H54 (cell line): ENCODE measurements at regions not wholly inside any gene's neighbourhood (a gene's known extent, or its start where the extent isn't known, plus 50 kb on each side); places are given as distances from the start of the nearest gene placed in this dataset.
"Not testable (repeated sequence)": the region's sequence is repeated elsewhere in the genome, so short reads cannot be mapped to it uniquely, and the experiment has no call there.

ENCODE experiments used
- DNase-seq: peaks from one replicate; pipeline ENCODE4 v3.0.0; 2011; ENCODE audit warnings: low spot score, mixed read lengths; ENCODE audit not compliant: insufficient read length
- FAIRE-seq: peaks from 3 replicates; lab custom pipeline; 2011; peaks lifted over from hg19 to GRCh38; lab: Jason Lieb, UNC
- POLR2A ChIP-seq: IDR thresholded peaks from 2 replicates; pipeline ENCODE4 v1.6.1; 2011; ENCODE audit warnings: low read depth, mild to moderate bottlenecking, low read length

- DNase-seq (no peak), FAIRE-seq (no peak)
- TF ChIP-seq POLR2A: no peak
These were observed 59.6 kb upstream of the OLIG2 start for GRCh38 chr21:32966120-32966519.

DNA sequence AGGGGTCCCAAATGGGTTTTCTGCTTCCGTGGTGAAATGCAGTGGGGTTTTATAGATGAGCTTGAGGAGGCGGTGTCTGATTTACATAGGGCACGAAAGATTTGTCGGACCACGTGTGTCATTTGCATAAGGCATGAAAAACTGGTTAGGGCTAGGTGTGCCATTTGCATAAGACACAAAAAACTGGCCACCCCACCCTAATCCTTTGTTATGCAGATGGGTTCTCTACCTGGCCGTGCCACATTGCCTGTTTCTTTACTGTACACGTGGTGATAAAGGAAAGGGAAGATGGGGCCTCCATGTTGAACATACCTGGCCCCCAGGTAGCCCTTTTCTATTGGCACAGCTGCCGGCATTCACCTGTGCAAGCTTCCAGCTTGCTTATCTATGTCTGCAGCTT, 57.6 kb upstream of the OLIG2 start:
- not testable (repeated sequence) for FAIRE-seq, DNase-seq

- FAIRE-seq (no peak), DNase-seq (no peak)
- TF ChIP-seq POLR2A: no peak
These were observed 51.1 kb upstream of the OLIG2 start for GRCh38 chr21:32974653-32975052.

DNA sequence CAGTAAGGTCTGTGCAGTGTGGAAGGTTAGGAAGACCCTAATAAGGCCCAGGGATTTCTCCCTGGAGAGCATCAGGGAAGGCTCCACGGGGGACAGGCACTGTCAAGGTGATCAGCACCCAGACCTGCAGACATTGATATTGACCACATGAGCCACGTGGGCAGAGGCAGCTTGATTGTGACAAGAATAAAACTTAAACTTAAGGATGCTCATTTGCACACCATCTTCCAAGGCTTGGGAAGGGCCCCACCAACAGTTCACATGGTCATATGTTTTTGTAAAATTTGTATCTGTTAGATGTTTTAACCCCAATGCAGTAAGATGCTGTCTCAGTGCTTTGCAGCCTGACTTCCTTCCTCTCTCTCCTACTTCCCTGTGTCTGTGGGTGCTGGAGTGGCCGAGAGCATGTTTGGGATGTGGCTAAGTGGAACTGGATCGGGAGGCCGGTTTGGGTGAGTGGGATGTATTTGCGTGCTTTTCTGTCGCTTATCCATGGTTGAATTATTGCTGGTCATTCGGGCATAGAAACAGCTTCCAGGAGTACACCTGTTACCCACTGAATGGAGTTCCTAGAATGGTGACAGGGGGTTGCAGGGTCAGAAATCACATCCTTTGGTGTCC, 49.8 kb upstream of the OLIG2 start:
- no peak for TF ChIP-seq POLR2A
- FAIRE-seq: no peak
- no peak for DNase-seq
